WI38 (cell line): ENCODE measurements at regions not wholly inside any gene's neighbourhood (a gene's known extent, or its start where the extent isn't known, plus 50 kb on each side); places are given as distances from the start of the nearest gene placed in this dataset.

ENCODE experiments used
- H3K4me3 ChIP-seq: 2 replicates; pipeline ENCODE4 v1.5.1; 2011; ENCODE audit warnings: low read depth, mild to moderate bottlenecking, control low read depth, low read length
- TF ChIP-seq, protein P1 (sequence below): IDR thresholded peaks from 2 replicates; pipeline ENCODE4 v1.5.1; 2012; ENCODE audit warnings: low read depth, mild to moderate bottlenecking, control low read depth, low read length

- TF ChIP-seq, protein P1, sequence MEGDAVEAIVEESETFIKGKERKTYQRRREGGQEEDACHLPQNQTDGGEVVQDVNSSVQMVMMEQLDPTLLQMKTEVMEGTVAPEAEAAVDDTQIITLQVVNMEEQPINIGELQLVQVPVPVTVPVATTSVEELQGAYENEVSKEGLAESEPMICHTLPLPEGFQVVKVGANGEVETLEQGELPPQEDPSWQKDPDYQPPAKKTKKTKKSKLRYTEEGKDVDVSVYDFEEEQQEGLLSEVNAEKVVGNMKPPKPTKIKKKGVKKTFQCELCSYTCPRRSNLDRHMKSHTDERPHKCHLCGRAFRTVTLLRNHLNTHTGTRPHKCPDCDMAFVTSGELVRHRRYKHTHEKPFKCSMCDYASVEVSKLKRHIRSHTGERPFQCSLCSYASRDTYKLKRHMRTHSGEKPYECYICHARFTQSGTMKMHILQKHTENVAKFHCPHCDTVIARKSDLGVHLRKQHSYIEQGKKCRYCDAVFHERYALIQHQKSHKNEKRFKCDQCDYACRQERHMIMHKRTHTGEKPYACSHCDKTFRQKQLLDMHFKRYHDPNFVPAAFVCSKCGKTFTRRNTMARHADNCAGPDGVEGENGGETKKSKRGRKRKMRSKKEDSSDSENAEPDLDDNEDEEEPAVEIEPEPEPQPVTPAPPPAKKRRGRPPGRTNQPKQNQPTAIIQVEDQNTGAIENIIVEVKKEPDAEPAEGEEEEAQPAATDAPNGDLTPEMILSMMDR: no peak
- no peak overlapping the region for H3K4me3 ChIP-seq
These were observed 356.5 kb downstream of the PRELID2 start for GRCh38 chr5:145478651-145479050.

GRCh38 chr5:145473042-145473642, 362.0 kb downstream of the PRELID2 start:
- H3K4me3 ChIP-seq: no peak overlapping the region
- TF ChIP-seq, protein P1: no peak

DNA sequence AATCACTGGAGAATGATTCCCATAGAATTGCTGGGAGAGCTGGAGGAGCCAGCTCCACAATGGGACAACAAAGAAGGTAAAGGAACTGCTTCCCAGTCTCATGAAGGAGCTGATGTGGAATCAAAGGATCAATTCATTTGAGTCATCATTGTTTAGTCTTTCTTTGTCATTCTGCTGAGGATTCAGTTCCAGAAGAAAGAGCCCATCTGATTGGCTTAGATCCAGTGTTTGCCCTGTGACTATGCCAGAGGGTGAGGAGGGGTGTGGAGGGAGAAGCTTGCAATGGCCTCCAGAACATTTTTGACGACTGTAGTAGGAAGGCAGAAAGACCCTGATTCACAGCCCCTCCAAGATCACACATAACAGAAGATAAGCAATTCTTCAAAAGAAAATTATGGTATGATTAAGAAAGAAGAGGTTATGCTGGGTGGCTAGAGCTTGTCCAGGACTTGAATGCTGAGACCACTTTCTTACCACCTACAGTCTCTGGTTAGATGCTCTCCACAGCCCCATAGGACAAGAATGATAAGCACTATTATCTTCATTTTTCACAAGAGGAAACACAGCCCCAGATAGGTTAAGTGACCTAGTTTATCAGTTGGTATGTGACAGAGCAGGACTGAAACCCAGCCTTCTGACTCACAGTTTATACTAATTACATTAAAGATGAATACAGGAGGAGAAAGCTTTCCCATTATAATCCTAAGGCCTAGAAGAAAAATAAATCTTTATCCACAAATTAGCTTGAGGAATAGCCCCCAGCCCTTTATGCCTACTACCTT, 363.1 kb downstream of the PRELID2 start:
- TF ChIP-seq, protein P1: no peak
- H3K4me3 ChIP-seq: no peak overlapping the region

GRCh38 chr5:145471026-145471425, 364.1 kb downstream of the PRELID2 start:
- TF ChIP-seq, protein P1: no peak
- no peak overlapping the region for H3K4me3 ChIP-seq

- no peak overlapping the region for H3K4me3 ChIP-seq
- TF ChIP-seq, protein P1: no peak
These were observed 364.7 kb downstream of the PRELID2 start for GRCh38 chr5:145470396-145470979.

DNA sequence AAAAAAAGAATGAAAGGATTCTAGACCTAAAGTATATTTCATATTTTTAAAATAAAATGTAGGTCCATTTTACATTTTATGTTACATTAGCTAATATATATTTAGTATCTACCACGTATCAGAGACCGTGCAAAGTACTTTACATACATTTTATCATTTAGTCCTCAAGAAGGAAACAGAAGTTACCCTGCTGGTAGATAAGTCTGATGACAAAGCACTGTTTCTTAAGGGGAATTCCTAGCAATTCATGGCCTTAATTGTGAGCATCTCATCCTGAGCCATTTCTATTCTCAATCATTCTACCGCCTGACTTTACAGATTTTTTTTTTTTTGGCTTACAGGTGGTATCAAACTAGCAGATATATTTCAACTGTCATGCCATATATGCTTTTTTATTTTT, 367.7 kb downstream of the PRELID2 start:
- H3K4me3 ChIP-seq: no peak overlapping the region
- TF ChIP-seq, protein P1: no peak

DNA sequence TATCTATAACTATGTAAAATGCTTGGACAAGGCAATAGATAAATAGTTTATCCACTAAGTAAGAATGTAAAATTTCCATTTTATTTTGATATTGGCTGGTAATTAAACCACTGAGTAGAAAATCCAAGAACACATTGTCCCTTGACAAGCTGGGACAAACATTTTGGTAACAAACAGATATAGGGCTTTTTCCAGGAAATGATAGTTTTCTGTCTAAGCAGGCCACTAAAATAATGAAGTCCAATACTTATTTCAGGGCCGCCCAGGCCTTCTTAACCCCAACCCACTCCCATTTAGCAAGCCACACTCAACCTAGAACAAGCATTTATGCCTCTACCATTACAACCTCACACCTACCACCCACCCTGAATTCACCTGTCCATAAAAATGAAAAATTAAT, 368.6 kb downstream of the PRELID2 start:
- TF ChIP-seq, protein P1: no peak
- no peak overlapping the region for H3K4me3 ChIP-seq
